NCI-H510A (cell line): ENCODE measurements at regions not wholly inside any gene's neighbourhood (a gene's known extent, or its start where the extent isn't known, plus 50 kb on each side); places are given as distances from the start of the nearest gene placed in this dataset.

Experiments used
- DNase-seq: peaks from one replicate; lab custom pipeline; 2025; lab: John Stamatoyannopoulos, UW

GRCh38 chr1:83029916-83030315 lies 969.0 kb downstream of the TTLL7 start:
- DNase-seq = no peak

DNA sequence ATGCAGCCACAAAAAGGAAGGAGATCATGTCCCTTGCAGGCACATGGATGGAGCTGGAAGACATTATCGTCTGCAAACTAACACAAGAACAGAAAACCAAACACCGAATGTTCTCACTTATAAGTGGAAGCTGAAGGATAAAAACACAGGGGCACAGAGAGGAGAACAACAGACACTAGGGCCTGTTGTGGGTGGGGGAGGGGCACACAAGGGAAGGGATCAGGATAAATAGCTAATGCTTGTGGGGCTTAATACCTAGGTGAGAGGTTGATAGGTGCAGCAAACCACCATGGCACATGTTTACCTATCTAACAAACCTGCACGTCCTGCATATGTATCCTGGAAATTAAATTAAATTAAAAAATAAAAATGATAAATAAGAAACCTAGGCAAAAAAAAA lies 969.9 kb downstream of the TTLL7 start:
- no peak for DNase-seq

GRCh38 chr1:83028467-83028866 lies 970.5 kb downstream of the TTLL7 start:
- DNase-seq = no peak

DNA sequence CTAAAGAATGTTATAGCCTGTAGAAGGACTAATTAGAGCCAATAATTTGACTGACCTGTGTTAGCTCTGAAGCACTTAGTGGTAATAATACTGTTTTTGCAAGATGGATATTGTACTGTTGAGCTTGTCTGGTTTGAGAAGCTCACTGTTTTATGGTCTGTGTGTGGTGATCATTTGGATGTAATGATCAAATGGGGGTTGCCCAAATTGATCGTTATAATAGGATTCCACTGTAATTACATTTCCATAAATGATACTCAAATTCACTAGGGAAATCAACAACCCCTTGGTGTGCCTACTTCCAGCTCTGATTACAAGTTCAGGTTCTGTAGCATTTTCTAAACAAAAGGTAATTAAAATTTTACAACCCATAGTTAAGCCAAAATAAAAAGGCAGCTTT lies 971.4 kb downstream of the TTLL7 start:
- no peak for DNase-seq

- no peak for DNase-seq
Observed at GRCh38 chr1:83026745-83027144, 972.2 kb downstream of the TTLL7 start.

DNA sequence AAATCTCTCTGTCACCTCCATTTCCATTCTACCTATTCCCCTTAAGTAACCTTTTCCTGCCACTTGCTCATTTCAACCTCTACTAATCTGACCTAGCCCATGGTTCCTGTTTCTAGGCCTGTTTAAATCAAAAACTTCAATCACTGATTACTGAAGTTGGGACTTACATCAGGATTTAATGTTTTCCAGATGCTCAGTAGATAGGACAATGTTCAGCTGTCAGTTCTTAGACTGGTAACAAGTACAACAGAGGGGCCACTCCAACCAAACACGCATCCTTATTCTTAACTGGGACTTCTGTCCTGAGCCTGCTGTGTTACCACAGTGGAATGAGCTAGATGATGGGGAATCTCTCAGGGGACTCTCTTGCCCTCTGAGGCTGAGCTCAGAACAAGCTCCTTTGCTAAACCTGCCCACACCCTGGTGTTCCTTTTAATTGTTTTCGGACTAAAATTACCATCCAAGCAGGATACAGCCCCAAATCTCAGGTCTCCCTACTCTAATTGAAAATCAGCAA lies 974.6 kb downstream of the TTLL7 start:
- DNase-seq = no peak

GRCh38 chr1:83023212-83023611 lies 975.7 kb downstream of the TTLL7 start:
- no peak for DNase-seq

DNA sequence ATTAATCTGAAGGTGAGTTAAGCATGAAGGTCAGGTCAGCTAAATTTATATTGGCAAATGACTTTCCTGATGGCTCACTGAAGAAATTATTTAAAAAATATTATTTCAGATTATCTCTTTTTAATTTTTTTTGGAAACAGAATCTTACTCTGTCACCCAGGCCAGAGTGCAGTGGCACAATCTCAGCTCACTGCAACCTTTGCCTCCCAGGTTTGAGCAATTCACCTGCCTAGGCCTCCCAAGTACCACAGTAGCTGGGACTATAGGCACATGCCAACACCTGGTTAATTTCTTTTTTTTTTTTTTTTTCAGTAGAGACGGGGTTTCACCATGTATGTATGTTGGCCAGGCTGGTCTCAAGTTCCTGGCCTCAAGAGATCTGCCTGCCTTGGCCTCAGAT lies 976.7 kb downstream of the TTLL7 start:
- no peak for DNase-seq

- DNase-seq = no peak
Observed at GRCh38 chr1:83017701-83018100, 981.2 kb downstream of the TTLL7 start.

DNA sequence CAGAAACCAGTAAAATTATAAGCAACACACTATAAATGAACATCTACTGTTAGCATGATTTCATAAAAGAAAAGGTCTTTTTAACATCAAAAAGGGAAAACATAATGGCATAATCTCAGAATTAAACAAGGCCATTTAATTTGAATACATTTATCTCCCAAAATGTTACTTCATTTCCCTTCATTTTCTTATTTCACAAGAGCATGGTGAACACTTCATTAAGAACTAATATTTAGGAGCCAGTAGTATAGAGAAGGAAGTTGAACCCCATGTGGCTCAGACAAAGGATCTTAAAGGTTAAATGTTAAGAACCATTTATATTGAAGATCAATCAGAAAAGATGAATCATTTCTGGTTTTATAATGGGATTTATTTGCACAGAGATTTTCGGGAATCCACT lies 981.7 kb downstream of the TTLL7 start:
- DNase-seq = no peak

- DNase-seq = no peak
Observed at GRCh38 chr1:83016354-83016849, 982.5 kb downstream of the TTLL7 start.

GRCh38 chr1:83015163-83015562 lies 983.8 kb downstream of the TTLL7 start:
- no peak for DNase-seq

GRCh38 chr1:83012950-83013349 lies 986.0 kb downstream of the TTLL7 start:
- DNase-seq = no peak

DNA sequence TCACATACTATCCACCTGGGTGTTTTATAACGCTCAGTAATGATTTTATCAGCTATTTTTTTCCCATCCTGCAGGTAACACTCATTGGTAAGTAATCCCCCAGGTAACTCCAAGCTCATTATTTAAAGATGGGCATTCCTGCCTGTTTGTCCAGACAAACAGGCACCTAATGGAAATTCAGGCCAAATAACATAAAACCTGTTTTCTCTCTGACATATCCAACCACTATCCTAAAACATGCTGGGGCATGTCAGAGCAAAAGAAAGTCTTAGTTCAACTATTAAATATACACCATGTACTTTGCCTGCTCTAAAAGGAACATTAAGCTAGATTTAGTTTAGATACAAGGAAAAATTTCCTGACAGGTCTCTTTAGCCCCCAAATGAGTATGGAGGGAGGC lies 987.7 kb downstream of the TTLL7 start:
- no peak for DNase-seq

DNA sequence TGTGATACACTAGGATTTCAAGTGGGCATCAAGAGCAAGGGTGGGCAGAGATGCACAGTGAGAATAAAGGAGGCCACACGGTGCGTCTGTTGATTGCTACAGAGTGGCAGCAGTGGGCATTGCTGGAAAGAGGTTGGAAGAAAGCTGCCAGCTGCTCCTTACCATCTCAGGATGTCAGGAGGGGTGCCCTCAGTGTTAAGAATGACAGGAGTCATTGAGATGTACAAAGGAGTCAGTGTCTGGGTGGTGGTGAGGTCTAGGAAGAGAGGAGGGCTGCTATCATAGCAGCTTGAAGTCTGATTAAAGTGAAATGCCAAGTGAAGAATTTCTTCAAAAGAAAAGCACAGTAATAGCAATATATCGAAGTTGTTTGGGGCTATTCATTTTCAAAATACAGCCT lies 992.7 kb downstream of the TTLL7 start:
- no peak for DNase-seq

GRCh38 chr1:83000286-83000685 lies 998.6 kb downstream of the TTLL7 start:
- no peak for DNase-seq

DNA sequence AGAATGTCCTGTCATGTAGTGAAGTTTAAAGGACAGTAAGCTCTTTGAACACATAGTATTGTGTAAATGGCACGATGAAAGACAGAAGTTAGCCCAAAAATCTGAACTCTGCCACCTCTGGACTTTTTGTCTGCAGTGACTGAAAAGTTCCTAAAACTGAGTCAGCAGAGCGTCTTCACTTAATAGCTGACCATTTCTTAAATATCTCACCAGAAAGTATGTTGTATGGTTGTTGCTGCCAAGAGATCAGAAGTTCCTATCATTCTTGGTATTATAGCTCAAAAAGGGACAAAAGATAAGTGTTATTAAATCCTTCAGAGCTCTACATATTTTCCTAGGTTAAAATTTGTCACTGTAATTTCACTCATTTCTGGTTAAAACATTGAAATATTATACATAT lies 1003.0 kb downstream of the TTLL7 start:
- DNase-seq = no peak

- no peak for DNase-seq
Observed at GRCh38 chr1:82994616-82995263, 1004.2 kb downstream of the TTLL7 start.

DNA sequence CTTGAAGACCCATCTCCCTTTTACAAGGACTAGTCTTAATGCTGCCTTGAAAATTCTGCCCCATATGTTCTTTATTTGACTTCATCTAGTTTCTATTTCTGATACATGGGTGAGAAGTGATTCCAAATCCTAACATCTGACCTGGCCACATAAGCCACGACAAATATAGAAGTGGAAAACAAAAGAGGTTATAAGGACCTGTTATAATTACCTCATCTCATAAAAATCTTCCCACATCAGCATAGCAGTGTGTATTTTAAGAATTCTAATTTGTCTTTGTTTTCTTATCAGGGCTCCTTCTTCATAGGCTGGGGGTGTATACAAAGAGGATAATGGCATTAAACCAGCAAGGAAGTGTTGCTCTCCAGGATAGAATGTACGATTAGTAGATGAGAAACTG lies 1007.4 kb downstream of the TTLL7 start:
- no peak for DNase-seq

DNA sequence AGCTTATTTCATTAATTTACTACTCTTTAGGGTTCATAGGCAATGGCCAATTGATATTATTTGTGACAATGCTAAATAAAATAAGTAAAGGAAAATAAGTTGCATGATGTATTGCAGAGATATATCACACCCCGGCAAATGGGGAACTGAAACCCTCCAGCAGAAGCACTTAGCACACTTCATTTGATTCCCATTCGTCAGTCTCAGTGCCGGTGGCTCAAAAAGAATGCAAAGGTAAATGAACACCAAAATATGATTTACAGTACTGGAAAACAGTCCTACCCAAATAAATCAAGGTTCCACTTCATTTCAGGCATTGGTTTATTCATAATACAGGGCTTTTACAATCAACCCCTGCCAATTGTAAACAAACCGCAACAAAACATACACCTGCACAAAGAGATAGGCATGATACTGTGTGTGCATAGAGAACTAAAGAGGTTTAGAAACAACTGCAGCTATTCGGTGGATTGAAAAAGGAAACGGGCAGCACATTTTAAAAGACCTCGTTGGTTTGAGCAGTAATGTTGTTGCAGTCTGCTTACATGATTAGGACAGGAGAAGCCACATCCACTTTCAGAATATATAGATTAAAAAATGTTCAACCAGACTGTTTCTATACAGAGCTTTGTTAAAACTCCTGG lies 1019.2 kb downstream of the TTLL7 start:
- DNase-seq = peak; percentile 15

GRCh38 chr1:82978461-82979324 lies 1020.2 kb downstream of the TTLL7 start:
- no peak for DNase-seq

GRCh38 chr1:82972841-82973553 lies 1025.9 kb downstream of the TTLL7 start:
- DNase-seq = no peak
